Stimulated activated CD4-positive, alpha-beta T cell treated with anti-CD3 and anti-CD28 coated beads, Interleukin-15, amount 100 ng/mL, for 48 hours (primary cell): ENCODE measurements at regions not wholly inside any gene's neighbourhood (a gene's known extent, or its start where the extent isn't known, plus 50 kb on each side); places are given as distances from the start of the nearest gene placed in this dataset.
"Not testable (repeated sequence)": the region's sequence is repeated elsewhere in the genome, so short reads cannot be mapped to it uniquely, and the experiment has no call there.

Experiments used
- DNase-seq, 2 donors: peaks; one replicate each; pipeline ENCODE4 v3.0.0-alpha.2; 2020; ENCODE audit warnings: low read depth in 2 of 2

- DNase-seq = no peak
Measured at GRCh38 chr12:88893801-88894200, 313.5 kb upstream of the KITLG start.

GRCh38 chr12:88891434-88891833 lies 311.2 kb upstream of the KITLG start:
- not testable (repeated sequence) for DNase-seq

DNA sequence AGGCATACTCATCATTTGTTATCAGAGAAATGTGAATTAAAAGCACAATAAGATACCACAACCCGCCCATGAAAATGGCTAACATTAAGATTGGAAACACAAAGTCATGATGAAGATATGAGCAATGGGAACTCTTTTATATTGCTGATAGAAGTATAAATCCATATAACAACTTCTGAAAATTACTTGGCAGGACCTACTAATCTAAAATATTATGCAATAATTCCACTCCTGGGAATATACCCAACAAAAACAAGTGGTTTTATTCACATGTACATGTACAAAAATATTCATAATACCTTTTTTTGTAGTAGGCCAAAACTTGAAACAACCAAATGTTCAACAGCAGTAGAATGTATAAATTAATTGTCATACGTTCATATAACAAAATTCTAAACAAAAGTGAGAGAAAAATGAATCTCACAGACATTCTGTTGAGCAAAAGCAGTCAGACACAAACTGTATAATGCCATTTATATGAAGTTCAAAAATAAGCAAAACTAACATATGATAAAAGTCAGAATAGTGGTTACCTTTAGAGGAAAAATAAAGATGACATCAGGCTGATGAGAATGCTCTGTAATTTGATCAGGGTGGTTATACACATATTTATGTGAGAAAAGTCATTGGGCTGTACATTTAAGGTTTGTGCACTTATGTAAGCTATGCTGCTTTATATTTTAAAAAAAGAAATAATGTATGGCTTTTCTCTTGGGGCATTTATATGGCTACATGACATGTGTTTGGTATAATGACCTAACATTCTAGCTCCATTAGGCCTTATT lies 309.2 kb upstream of the KITLG start:
- no peak for DNase-seq

GRCh38 chr12:88884600-88884999 lies 304.3 kb upstream of the KITLG start:
- no peak for DNase-seq

GRCh38 chr12:88882662-88883061 lies 302.4 kb upstream of the KITLG start:
- DNase-seq = no peak

GRCh38 chr12:88880051-88880450 lies 299.8 kb upstream of the KITLG start:
- no peak for DNase-seq

DNA sequence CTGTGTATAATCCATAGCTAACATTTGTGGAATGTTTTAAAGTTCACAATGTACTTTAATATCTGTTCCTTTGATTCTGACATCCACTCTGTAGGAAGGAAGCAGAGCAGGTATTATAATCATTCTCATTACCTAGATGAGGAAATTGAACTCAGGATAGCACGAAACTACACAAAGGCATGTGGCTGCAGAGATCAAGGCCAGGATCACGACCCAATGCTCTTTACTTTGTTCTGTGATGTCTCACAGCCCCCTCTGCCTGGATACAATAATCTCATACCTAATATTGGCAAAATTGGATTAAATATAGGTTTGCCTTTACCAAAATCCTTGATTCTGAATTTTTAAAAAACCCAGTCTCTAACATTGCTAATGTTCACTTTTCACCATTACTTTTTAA lies 298.0 kb upstream of the KITLG start:
- DNase-seq = no peak

- no peak for DNase-seq
Measured at GRCh38 chr12:88876857-88877256, 296.6 kb upstream of the KITLG start.

DNA sequence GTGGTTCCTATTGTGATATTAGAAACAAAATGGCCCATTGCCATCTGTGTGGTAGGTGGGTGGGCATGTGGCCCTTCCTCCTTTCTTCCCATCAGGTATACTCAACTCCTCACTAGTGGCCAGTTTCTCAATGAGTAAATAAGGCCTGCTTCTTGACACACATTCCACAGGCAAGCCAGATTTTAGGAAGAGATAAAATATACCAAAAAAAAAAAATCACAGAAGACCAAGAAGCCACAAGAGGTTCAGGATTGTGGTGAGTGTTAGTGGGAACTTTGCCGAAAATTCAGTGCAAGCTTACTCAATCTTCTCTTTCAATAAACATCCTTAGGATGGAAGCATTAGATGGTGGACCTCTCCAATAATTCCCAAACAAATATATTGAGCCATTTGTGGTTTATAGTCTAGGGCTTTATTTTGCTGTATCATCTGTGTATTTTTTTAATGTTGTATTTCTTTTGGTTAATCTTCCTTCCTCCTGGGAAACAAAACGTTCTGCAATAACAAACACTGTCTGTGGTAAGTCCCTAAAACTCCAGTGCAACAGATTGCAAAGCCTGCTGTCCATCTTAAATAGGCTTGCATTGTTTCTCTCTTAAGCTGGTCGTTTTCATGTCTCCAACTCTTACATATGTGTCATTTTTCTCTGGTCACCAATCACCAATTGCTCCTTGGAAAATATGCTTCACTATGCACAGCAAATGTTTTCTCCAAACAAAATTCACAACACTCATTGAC lies 289.9 kb upstream of the KITLG start:
- DNase-seq = no peak

DNA sequence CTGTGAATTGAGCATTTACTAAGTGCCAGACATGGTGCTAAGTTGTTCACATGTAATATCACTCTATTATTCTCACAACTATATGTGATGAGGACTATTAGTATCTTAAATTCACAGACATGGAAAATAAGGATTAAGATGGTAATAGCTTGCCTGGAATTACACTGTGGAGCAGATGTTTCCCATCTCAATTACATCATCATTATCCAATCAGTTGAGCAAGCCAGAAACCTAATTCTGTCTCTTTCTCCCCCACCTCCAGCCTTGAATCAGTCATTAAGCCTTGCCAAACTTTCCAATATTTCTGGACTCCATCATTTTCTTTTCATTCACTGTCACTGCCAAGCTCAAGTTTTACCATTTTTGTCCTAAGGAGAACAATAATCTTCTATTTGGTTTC lies 287.8 kb upstream of the KITLG start:
- no peak for DNase-seq

DNA sequence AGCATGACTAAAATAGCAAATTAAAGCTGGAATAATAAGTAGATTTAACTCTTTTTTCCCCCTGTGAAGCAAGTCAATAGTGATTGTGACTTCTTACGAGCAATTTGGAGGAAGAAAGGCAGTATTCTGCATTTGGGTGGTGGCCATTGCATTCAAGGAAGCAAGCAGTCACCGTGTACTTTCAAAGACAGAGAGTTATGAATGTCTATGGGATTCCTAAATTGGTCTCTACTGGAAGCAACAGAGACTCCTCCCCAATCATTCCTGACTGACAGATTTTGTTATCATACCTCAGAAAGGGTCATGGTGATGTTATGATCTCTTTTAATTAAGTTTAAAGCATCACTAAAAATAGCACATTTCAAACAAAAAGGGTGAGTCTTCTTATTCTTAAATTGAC lies 287.2 kb upstream of the KITLG start:
- no peak for DNase-seq

DNA sequence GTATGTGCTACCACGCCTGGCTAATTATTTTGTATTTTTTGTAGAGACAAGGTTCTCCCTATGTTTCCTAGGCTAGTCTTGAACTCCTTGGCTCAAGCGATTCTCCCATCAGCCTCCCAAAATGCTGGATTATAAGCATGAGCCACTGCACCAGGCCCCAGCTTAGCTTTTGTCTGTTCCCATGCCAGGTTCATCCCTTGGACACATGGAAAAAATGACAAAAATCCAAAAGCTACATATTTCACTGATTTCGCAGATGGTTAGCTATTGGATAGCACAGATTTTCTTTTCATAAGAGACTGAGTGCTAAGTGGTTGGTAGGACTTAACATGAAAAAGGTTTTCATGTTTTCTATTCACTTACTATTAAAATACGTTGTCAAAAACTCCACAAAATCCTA lies 286.6 kb upstream of the KITLG start:
- no peak for DNase-seq

GRCh38 chr12:88865537-88865936 lies 285.3 kb upstream of the KITLG start:
- DNase-seq = no peak

GRCh38 chr12:88860851-88861250 lies 280.6 kb upstream of the KITLG start:
- no peak for DNase-seq

- no peak for DNase-seq
Measured at GRCh38 chr12:88856201-88856600, 275.9 kb upstream of the KITLG start.

DNA sequence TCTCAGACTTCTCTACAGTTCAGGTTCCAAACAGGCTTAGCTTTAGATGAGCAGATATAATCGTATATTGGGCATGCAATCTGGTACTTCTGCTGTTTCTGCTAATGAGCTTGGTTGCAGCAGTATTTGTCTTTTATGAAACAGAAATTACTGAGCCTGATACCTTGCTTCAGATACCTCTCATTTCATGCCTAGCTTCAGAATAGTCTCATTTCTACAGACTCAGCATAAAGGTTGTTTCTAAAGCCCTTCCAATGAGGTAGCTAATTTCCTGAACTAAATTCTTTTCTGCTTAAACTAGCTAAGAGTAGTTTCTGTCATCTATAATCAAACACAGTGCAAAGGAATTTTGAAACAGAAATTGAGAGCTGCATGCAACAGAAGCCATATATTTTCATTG lies 275.0 kb upstream of the KITLG start:
- DNase-seq = no peak

- no peak for DNase-seq
Measured at GRCh38 chr12:88854260-88854659, 274.0 kb upstream of the KITLG start.

GRCh38 chr12:88847246-88847645 lies 267.0 kb upstream of the KITLG start:
- DNase-seq = not testable (repeated sequence)

DNA sequence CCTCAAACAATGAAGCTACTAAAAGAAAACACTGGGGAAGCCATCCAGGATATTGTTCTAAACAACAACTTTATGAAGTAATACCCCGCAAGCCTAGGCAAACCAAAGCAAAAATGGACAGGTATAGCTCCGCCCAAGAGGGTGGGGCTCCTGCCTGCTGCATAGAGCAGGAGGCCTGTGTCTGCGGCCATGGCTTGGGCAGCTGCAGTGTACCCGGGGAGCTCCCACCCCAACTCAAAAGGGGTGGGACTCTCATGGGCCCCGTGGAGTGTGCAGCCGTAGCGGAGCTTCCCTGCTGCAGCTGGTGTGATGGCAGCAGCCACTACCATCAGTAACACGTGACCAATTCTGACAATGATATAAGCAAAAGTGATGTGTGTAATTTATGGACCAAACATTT lies 264.2 kb upstream of the KITLG start:
- no peak for DNase-seq

DNA sequence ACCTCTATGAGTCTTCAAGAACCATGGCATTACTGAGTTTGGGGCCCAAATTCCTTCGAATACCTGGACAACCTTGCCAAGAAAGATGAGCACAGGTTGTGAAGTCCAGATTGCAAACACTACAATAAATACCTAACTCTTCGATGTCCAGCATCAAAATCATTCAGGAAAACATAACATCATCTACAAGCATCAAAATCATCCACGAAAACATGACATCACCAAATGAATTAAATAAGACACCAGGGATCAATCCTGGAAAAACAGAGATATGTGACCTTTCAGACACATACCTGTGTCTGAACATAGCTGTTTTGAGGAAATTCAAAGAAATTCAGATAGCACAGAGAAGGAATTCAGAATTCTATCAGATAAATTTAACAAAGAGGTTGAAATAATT lies 262.0 kb upstream of the KITLG start:
- DNase-seq = no peak

GRCh38 chr12:88839486-88839885 lies 259.2 kb upstream of the KITLG start:
- DNase-seq = no peak

DNA sequence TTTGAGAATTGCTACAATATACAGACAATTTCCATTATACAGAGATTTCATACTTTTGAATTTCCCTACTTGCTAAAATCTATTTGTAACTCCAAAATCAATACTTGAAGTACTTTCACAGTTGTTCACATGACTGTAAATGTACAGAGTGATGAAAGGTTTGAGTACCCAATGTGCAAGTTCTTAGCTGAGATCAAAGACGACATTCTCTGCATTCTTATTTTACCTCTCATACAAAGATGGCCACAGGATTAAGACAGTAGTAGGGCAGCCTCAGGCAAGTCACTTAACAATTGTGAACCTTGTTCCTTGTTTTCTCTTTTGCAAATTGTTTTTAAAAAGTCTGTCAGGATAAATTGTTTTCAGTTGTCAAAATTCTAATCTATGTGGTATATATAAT lies 255.9 kb upstream of the KITLG start:
- DNase-seq = no peak

- DNase-seq = no peak
Measured at GRCh38 chr12:88834226-88834625, 254.0 kb upstream of the KITLG start.
